Activated CD4-positive, CD25-positive, alpha-beta regulatory T cell treated with anti-CD3 and anti-CD28 coated beads, Interleukin-2, amount 50 U/mL, for 72 hours (primary cell): ENCODE measurements at regions not wholly inside any gene's neighbourhood (a gene's known extent, or its start where the extent isn't known, plus 50 kb on each side); places are given as distances from the start of the nearest gene placed in this dataset.
"Not testable (repeated sequence)": the region's sequence is repeated elsewhere in the genome, so short reads cannot be mapped to it uniquely, and the experiment has no call there.

Source experiments
- DNase-seq: peaks from one replicate; pipeline ENCODE4 v3.0.0; 2021

DNA sequence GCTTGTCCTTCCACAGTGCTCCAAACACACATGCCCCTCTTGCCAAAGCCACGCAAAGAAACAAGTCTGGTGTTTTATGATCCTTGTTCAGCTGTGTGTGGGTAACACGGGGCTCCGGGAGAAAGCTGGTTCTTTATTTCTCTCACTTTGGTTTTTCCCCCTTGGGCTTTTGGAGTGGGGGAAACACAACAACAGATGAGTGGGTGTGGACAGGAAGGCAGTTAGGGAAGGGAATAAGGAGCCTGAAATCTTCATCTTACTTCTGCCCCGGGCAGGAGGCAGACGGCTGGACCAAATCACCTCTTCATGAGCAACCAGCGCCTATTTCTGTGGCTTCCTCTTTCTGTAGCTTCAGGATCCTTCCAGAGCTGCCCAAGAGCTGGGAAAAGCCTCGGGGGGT, 218.5 kb downstream of the PHETA1 start:
- no peak for DNase-seq

DNA sequence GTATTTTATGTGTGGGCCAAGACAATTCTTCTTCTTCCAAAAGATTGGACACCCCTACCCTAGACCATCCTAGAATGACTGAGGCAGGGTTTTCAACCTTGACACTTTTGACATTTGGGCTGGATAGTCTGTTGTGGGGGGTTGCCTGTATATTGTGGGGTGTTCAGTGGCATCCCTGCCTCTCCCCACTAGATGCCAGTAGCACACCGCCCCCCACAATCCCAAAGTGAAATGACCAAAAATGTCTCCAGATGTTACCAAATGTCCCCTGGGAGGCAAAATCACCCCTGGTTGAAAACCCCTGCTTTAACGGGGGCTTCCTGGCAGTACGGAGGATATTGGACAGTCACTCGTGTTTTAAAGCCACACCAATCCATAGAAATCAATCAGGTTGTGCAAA, 219.6 kb downstream of the PHETA1 start:
- no peak for DNase-seq

DNA sequence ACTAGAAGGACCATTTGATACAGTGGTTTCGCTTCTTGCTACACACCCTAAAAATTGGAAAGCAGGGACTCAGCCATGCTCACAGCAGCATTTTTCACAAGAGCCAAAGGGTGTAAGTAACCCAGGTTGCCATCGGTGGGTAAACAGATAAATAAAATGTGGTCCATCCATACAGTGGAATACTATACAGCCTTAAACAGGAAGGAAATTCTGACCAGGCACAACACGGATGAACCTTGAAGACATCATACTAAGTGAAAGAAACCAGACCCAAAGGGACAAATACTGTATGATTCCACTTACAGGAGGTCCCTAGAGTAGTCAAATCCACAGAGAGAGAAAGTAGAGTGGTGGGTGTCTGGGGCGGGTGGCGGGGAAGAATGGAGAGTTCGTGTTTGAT, 220.9 kb downstream of the PHETA1 start:
- DNase-seq, result no peak

DNA sequence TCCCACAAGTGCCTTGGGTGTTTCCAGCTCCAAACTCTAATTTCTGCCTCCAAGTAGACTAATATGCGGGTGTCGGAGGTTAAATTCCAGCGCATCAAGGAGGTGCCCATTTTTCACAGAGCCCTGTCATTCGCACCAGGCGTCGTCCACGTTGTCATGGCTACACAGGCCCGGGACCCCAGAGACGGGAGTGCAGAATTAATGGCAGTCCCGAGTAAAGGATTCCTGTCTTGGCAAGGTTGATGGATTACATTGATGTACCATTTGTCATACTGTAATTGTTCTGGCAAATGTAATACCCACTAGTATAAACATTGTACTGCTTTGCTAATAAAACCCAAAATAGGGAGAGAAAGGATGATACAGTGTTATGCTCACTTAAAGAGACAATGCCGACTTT, 222.9 kb upstream of the MYL2 start:
- DNase-seq, result no peak

- DNase-seq, result no peak
Measured at GRCh38 chr12:111141205-111141604, 220.8 kb upstream of the MYL2 start.

DNA sequence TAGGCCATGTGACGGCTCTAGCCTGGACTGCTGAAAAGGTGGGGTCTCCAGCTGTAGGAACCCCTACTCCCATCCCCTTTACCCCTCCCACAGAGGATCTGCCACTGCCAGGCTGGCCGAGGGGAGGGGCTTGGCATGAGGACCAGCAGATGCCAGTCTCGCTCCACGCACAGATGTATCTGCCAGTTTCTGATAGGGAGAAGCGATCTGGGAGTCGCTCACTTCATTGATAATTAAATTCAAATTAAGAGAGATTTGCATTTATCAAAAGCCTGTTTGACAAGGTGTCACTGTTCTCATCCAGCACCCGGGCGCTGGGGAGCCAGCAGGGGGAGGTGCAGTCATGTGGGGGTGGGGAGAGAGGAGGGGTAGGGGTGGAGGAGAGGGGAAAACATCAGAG, 217.6 kb upstream of the MYL2 start:
- DNase-seq, result no peak

GRCh38 chr12:111135293-111135832, 215.0 kb upstream of the MYL2 start:
- DNase-seq, result no peak

- DNase-seq, result no peak
Measured at GRCh38 chr12:111130336-111130735, 210.0 kb upstream of the MYL2 start.

DNA sequence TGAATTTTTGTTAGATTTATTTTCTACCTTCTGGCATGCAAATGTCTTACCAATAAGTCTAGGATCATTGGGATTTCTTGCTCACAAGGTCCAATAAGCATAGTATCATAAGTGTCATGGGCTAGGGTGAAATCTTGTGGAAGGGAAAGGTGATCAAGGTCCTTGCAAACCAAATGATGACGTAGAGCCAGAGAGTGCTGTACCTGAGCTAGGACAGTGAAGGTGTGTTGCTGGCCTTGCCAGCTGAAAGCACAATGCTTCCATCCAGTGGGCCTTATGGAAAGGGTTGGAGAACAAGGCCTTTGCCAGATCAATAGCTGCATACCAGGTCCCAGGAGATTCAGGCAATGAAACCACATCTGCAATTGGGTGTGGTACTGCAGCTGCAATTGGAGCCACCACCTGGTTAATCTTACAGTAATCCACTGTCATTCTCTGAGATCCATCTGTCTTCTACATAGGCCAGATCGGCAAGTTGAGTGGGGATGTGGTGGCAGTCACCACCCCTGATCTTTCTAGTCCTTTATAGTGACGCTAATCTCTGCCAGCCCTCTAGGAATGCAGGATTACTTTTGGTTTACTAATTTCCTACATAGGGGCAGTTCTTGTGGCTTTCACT, 208.9 kb upstream of the MYL2 start:
- no peak for DNase-seq

GRCh38 chr12:111126331-111126730, 206.0 kb upstream of the MYL2 start:
- no peak for DNase-seq

GRCh38 chr12:111124183-111124582, 203.8 kb upstream of the MYL2 start:
- DNase-seq, result no peak

DNA sequence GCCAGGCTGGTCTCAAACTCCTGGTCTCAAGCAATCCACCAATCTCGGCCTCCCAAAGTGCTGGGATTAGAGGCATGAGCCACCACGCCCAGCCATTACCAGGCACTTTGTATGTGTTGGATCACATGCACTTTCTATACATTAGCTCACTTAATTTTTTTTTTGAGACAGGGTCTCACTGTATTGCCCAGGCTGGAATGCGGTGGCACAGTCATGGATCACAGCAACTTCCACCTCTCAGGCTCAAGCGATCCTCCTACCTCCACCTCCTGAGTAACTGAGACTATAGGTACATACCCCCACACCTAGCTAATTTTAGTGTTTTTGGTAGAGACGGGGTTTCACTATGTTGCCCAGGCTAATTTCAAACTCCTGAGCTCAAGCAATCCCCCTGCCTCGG, 203.0 kb upstream of the MYL2 start:
- DNase-seq, result no peak

DNA sequence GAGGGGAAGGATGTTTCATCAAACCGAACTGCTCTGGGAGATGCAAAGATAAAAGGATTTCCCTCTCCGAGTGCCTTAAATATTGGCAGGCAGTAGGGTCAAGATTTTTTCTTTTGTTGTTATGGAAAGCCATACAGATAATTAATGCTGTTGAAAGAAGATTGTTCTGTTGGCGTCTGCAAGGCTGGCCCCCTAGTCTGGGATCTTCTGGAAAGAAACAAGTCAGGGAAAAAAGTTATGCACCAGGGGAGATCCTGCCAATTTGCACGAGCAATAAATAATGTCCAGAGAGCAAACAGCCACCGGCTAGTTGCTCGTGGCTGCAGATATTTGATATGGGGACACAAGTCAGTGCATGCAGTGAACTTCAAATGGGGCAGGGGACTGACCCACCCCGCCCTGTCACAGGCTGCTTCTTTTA, 202.1 kb upstream of the MYL2 start:
- DNase-seq, result no peak

GRCh38 chr12:111121840-111122239, 201.5 kb upstream of the MYL2 start:
- no peak for DNase-seq

DNA sequence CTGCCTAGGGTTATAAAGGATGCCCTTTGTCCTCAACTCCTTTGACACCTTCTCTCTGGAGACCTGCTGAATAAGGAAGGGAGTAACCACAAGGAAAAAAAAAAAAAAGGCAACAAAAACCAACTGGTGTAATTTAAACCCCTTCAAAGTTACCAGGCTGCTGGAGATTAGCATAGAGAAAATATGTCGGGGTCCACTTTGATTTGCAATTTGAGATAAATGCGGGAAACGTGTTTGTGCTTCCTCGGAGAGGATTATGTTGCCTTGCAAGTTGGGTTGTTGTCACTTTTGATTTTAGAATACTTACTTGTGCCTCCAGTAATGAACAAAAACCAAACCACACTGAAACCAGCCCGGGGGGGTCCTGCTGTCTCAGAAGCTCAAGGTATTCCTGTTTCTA, 200.2 kb upstream of the MYL2 start:
- no peak for DNase-seq

- no peak for DNase-seq
Measured at GRCh38 chr12:111117017-111117416, 196.6 kb upstream of the MYL2 start.

DNA sequence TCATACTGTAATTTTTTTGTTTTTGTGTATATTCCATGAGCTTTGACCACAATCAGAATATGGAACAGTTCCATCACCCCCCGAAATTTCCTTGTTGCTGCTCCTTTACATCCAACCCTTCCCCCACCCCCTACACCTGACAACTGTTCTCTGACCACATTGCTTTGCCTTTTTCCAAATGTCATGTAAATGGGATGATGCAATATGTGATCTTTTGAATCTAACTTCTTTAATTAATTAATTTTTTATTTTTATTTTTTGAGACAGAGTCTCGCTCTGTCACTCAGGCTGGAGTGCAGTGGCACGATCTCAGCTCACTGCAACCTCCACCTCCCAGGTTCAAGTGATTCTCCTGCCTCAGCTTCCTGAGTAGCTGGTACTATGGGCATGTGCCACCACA, 192.9 kb upstream of the MYL2 start:
- DNase-seq, result not testable (repeated sequence)

- no peak for DNase-seq
Measured at GRCh38 chr12:111112311-111113098, 192.1 kb upstream of the MYL2 start.

DNA sequence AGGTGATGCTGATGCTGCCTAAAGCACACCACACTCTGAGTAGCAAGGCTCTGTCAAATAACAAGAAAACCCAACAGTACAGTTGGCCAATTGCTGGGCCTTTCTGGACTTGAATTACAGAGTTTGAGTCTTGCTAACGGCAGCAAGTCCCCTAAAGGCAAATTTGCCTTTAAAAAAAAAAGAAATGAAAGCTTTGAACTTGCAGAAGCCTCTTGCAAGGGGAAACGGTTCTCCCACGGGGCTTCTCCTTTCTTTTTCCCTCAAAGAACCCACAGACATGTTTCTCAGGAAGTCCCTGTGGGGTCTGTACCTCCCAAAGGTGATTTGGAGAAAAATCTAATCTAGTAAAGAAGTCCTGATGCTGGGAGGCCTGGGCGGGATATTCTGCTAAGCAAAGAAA, 191.3 kb upstream of the MYL2 start:
- DNase-seq, result no peak

GRCh38 chr12:111110556-111110955, 190.2 kb upstream of the MYL2 start:
- DNase-seq, result no peak

- DNase-seq, result no peak
Measured at GRCh38 chr12:111108726-111109125, 188.3 kb upstream of the MYL2 start.

DNA sequence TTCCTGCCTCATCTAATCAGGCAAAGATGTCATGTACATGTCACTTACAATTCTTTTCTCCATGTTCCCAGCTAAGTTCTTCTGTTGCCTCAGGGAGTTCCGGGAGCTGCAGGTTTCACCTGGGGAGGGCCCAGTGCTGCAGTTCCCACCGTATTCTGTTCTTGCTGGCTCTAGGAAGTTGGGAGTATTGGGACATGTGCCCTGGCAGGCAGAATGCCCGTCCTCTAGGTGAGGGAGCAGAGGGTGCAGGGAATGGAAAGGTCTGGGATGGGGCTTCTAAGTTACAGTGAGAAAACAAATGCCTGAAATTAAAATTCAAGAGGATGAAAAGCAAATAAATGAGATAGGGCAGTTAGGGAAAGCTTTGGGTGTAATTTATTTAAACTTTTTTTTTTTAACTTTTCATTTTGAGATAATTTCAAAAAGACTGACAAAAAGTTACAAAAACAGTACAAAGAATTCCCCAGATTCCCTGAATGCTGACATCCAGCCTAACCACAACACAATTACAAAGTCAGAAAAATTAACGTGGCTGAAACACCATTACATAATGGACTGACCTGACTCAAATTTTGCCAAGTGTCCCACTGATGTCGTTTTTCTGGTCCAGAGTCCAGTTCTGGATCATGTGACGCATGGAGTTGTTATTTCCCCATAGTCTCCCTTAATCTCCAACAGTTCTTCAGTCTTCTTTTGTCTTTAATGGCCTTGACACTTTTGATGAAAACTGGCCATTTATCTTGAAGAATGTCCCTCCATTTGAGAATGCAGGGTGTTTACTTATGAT, 187.2 kb upstream of the MYL2 start:
- no peak for DNase-seq

DNA sequence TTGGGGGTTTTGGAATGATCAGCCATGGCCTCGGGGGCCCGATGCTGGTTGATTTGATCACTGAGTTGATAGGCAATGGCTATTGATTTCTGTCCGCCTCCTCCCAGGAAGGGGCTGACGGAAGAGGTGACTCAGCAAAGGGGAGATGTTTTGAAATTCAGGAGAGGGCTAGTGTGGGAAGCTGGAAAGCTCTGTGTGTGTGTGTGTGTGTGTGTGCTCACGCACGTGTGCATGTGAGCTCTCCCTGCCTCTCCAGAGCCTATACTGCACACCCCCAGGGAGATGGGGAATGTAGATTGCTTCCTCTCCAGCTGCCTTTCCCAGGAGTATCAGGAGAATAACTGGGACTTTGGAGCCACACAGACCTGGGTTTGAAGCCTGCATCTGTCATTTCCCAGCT, 184.9 kb upstream of the MYL2 start:
- no peak for DNase-seq

DNA sequence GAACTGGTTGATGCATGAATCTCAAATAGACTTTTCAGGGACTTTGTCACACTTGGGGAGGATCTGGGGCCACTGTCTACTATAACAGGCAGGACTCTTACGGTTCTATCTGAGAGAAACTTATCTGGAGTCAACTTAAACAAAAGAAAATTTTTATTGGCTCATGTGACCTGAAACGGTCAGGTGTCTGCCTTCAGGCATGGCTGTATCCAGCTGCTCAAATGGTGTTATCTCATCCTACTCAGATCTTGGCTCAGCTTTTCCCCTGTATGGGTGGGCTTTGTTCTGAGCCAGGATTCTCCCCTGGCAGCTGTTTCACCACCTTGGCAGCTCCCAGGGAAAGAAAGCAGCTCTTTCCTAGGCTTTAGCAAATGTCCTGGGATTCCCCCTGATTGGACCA, 183.2 kb upstream of the MYL2 start:
- DNase-seq, result no peak
